AG09319 (cell line): ENCODE measurements at regions not wholly inside any gene's neighbourhood (a gene's known extent, or its start where the extent isn't known, plus 50 kb on each side); places are given as distances from the start of the nearest gene placed in this dataset.
A peak's percentile ranks its signal among the peaks of the same experiment; 100 is the strongest.
"Not testable (repeated sequence)": the region's sequence is repeated elsewhere in the genome, so short reads cannot be mapped to it uniquely, and the experiment has no call there.

Experiments used
- DNase-seq: peaks from one replicate; pipeline ENCODE4 v3.0.0-alpha.2; 2010; ENCODE audit warnings: low read depth; ENCODE audit errors: extremely low read depth
- CTCF ChIP-seq: IDR thresholded peaks from 2 replicates; pipeline ENCODE4 v1.5.1; 2011; ENCODE audit warnings: low read depth, mild to moderate bottlenecking, inconsistent platforms, low read length, moderate library complexity

GRCh38 chr2:182506606-182507005, 79.8 kb upstream of the PDE1A start:
- no peak for DNase-seq
- no peak for TF ChIP-seq CTCF

GRCh38 chr2:182508583-182508982, 81.7 kb upstream of the PDE1A start:
- not testable (repeated sequence) for DNase-seq

- no peak for TF ChIP-seq CTCF
- DNase-seq, result no peak
Measured at GRCh38 chr2:182509216-182509615, 82.4 kb upstream of the PDE1A start.

- no peak for TF ChIP-seq CTCF
- no peak for DNase-seq
Measured at GRCh38 chr2:182521453-182522404, 94.9 kb upstream of the PDE1A start.

- peak; percentile 19 for DNase-seq
- no peak for TF ChIP-seq CTCF
Measured at GRCh38 chr2:182522405-182522896, 95.6 kb upstream of the PDE1A start.

- TF ChIP-seq CTCF, result no peak
- DNase-seq, result no peak
Measured at GRCh38 chr2:182522972-182523473, 96.2 kb upstream of the PDE1A start.

GRCh38 chr2:182530636-182531035, 103.8 kb upstream of the PDE1A start:
- TF ChIP-seq CTCF, result no peak
- no peak for DNase-seq
